ENCODE measurements at regions not wholly inside any gene's neighbourhood (a gene's known extent, or its start where the extent isn't known, plus 50 kb on each side); places are given as distances from the start of the nearest gene placed in this dataset.
A peak's percentile ranks its signal among the peaks of the same experiment; 100 is the strongest.

DNA sequence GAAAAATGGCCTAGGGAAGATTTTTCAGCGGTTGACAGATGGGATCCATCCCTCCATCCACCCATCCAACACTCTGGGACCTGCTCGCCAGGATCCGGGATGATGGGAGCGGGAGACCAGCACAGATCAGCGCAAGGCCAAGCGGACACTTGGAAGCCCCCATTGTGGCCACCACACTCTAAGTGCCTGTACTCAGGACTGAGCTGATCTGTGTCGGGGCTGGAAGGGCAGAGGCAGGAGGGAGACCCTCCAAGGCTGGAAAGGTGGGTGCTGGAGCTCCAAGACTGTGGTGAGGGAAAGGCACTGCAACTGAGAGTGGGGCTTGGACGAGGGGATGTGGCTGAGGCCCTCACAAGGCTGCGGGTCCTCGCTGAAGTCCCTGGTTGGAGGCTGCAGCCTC lies 91.8 kb upstream of the TRPM1 start:
- Histone ChIP-seq H2AFZ (ENCODE audit: low read length) (no peak overlapping the region), H4K20me1 (replicated peaks in 1 of 2; ENCODE audit: control insufficient read depth in 1 of 2, insufficient read depth in 2 of 2, low read length in 2 of 2) (no peaks in the 10 kb centered on the region), H4K91ac (replicated peaks; ENCODE audit: insufficient read length, low read length) (no peak overlapping the region), H3K27me3 (replicated peaks in 1 of 4; ENCODE audit: control insufficient read depth in 3 of 4, extremely low read depth in 1 of 4, insufficient read depth in 3 of 4, low read length in 3 of 4) (no peaks in the 10 kb centered on the region), H3K4me1 (replicated peaks in 1 of 4; ENCODE audit: control insufficient read depth in 3 of 4, insufficient read depth in 4 of 4, low read length in 3 of 4) (no peaks in the 10 kb centered on the region), H3K36me3 (ENCODE audit: control insufficient read depth in 2 of 4, insufficient read depth in 4 of 4, low read length in 3 of 4) (no peaks in the 10 kb centered on the region), H3K4me2 (ENCODE audit: insufficient read depth in 1 of 2, low read depth in 2 of 2, low read length in 2 of 2) (no peak overlapping the region), H3K23me2 (ENCODE audit: low read depth, low read length) (no peaks in the 10 kb centered on the region), H3K9me3 (ENCODE audit: insufficient read depth in 2 of 2, low read depth in 1 of 2, low read length in 1 of 2) (no peaks in the 10 kb centered on the region), H2BK15ac (ENCODE audit: low read length) (no peak overlapping the region), H2BK5ac (ENCODE audit: low read depth, low read length) (no peak overlapping the region), H4K5ac (ENCODE audit: insufficient read length, low read depth, low read length) (no peak overlapping the region), H3K4ac (replicated peaks; ENCODE audit: insufficient read length, low read depth, low read length) (no peak overlapping the region), H3K4me3 (ENCODE audit: extremely low read depth in 1 of 4, insufficient read depth in 2 of 4, low read depth in 3 of 4, low read length in 4 of 4) (no peak overlapping the region), H4K8ac (ENCODE audit: extremely low read depth, insufficient read depth, low read length) (peak overlapping the region; percentile 51), H3K79me1 (ENCODE audit: low read depth, low read length) (no peaks in the 10 kb centered on the region), H3K18ac (ENCODE audit: extremely low read depth, low read length) (no peak overlapping the region), H2AK5ac (ENCODE audit: low read depth, low read length) (no peak overlapping the region), H3K79me2 (ENCODE audit: control insufficient read depth in 1 of 2, insufficient read depth in 2 of 2, low read length in 2 of 2) (no peaks in the 10 kb centered on the region), H2BK12ac (ENCODE audit: low read depth, low read length) (no peak overlapping the region), H3K23ac (ENCODE audit: insufficient read length) (no peak overlapping the region), H3K9ac (replicated peaks in 1 of 4; ENCODE audit: extremely low read depth in 1 of 4, low read depth in 3 of 4, low read length in 3 of 4) (no peak overlapping the region), H2BK120ac (replicated peaks; ENCODE audit: low read depth, low read length) (no peak overlapping the region), H3K27ac (ENCODE audit: low read depth, low read length) (no peak overlapping the region), H2BK20ac (ENCODE audit: low read length) (no peak overlapping the region), H3K14ac (ENCODE audit: insufficient read length) (no peak overlapping the region), H3K56ac (replicated peaks; ENCODE audit: insufficient read length, low read depth, low read length) (no peak overlapping the region)
- ChIA-PET CTCF (ENCODE audit: partially characterized antibody) (interaction anchor here (0.9 kb wide), 1 partner anchor 34 kb away, joined by 3 read pairs; no protein-coding TSS in a partner anchor), POLR2A (ENCODE audit: partially characterized antibody) (interaction anchor here (0.6 kb wide), 1 partner anchor 103 kb away, joined by 3 read pairs; no protein-coding TSS in a partner anchor)
- WGBS, 2 experiments (ENCODE audit: extremely low coverage in 1 of 2, insufficient coverage in 1 of 2, insufficient read length in 1 of 2, insufficient replicate concordance in 2 of 2, low coverage in 1 of 2, low lambda C conversion rate in 2 of 2, missing lambda C conversion rate in 1 of 2) = 94% methylated on average over 10 of the region's 10 CpGs; no CpG with 5 or more reads in 1 of the 2 experiments
- DNase-seq (ENCODE audit: low read depth in 1 of 2, low spot score in 2 of 2) (no peak), FAIRE-seq (no peak)
- no peak for TF ChIP-seq SP1 (IDR thresholded peaks at IDR 0.05; ENCODE audit: low read depth, low read length)
- TF ChIP-seq SRF (IDR thresholded peaks at IDR 0.05; ENCODE audit: low read depth, low read length) = no peak
